ENCODE measurements at regions not wholly inside any gene's neighbourhood (a gene's known extent, or its start where the extent isn't known, plus 50 kb on each side); places are given as distances from the start of the nearest gene placed in this dataset.

DNA sequence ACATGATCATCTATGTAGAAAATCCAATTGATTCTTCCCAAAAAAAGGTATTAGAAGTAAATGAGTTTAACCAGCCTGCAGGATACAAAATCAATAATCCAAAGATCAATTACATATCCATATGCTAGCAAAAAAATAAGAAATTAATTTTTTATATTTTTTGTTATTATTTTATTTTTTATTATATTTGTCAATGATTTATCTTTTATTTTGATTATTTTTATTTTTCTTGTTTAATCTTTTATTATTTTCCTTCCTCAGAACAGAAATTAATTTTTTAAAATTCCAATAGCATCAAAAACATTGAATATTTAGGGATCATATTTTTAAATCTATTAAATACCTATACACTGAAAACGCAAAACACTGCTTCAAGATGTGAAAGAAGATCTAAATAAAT is 331.2 kb downstream of the PLPP3 start:
- TF ChIP-seq POLR2AphosphoS5 (IDR thresholded peaks at IDR 0.05) (no peak), POLR2A (IDR thresholded peaks at IDR 0.05; ENCODE audit: low read depth) (no peak)
- TF ChIP-seq, protein P1, sequence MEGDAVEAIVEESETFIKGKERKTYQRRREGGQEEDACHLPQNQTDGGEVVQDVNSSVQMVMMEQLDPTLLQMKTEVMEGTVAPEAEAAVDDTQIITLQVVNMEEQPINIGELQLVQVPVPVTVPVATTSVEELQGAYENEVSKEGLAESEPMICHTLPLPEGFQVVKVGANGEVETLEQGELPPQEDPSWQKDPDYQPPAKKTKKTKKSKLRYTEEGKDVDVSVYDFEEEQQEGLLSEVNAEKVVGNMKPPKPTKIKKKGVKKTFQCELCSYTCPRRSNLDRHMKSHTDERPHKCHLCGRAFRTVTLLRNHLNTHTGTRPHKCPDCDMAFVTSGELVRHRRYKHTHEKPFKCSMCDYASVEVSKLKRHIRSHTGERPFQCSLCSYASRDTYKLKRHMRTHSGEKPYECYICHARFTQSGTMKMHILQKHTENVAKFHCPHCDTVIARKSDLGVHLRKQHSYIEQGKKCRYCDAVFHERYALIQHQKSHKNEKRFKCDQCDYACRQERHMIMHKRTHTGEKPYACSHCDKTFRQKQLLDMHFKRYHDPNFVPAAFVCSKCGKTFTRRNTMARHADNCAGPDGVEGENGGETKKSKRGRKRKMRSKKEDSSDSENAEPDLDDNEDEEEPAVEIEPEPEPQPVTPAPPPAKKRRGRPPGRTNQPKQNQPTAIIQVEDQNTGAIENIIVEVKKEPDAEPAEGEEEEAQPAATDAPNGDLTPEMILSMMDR (IDR thresholded peaks at IDR 0.05) = no peak
